NCI-H1436 treated with DMSO at 0.1 percent for 48 hours (cell line): ENCODE measurements at regions not wholly inside any gene's neighbourhood (a gene's known extent, or its start where the extent isn't known, plus 50 kb on each side); places are given as distances from the start of the nearest gene placed in this dataset.

ENCODE experiments used
- DNase-seq: peaks from one replicate; lab custom pipeline; 2025; lab: John Stamatoyannopoulos, UW

DNA sequence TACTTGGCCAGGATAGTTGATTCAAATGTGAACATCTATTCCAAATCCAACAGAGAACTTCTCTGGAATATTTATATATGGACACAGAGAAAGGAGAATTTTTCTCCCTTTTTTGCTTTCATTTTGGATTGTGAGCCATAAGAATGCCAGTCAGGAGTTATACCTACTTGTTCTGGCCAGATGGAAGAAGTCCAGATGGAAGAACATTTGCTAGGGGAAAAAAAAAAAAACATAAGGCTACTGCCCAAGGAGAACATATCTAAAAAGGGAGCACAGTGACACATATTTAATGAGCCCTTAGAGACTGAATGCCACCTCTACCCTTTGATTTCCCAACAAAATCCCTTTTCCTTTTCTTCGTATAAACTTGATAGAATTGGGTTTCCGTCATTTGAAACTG, 61.7 kb upstream of the PPP2R2B start:
- DNase-seq = no peak

DNA sequence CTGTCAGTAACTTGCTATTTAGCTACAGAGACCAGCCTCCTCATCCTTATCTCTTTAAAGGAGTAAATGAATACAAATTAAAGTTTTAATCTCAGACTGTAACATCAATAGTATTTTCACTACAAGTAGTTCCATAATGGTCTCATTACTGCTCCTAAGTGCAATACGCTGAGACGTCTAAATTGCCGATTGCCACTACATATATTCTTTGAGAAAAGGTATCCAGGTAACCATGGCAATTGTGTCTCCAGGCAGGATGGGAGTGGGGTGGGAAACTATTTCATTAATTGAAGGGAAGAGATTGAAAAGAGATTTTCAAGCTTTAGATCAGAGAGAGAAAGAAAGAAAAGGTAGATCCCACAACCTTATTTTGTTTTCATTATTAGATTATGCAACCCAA, 65.5 kb upstream of the PPP2R2B start:
- DNase-seq = no peak

DNA sequence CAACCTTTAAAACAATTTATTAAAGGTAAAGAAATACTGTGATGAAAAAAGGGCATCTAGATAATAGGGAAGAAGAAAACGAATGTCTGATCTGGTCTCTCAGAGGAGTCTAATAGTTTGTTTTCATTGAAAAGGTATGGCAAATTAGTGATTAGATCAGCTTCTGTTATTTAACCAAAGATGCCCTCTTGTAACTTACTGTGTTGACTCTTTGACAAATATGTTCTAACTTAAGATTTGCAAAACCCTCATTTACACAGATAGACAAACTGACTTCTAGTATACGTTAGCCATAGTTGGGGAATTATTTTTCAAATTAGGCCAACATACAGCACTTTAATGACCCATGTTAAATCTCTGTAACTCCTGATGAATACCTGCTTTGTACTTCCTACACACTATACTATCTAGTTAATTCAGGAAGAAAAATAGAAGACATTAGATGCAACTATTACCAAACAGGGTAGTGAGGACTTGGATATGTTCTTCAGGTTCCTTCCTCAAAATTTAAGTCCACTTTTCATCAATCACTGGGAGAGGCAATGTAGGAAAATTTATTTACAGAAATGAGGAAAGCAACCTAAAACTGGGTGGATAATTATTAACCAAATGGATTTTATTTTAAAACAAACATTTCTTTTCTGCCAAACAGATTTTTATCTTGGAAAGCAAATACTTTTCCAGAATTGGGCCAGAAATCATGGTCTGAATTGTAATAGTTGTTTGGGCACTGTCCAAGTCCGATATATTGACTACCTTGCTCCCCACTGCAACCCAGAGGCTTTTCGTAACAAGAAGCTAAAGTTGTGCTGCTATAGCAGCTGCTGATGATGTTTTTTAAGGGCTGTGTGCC, 66.4 kb upstream of the PPP2R2B start:
- no peak for DNase-seq

DNA sequence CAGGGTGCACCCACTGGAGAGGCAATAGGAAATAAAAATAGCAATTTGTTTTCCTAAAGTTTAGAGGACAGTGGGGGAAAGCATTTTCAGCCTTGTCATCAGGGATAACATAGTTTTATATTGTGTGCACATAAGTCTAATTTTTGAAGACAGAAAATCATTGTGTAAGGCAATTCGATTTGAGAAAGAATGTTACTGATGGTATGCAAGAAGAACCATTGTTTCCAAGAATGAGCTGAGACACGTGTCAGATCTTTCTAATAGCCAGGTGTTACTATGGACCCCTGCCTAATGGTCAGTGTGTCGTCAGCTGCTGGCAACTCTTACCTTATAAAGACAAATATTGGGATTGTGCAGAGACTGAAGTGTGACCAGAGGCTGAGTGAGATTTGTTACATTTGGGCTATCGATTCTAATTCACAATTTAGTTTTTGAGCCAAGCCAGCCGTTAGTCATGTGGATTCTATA, 67.1 kb upstream of the PPP2R2B start:
- no peak for DNase-seq

DNA sequence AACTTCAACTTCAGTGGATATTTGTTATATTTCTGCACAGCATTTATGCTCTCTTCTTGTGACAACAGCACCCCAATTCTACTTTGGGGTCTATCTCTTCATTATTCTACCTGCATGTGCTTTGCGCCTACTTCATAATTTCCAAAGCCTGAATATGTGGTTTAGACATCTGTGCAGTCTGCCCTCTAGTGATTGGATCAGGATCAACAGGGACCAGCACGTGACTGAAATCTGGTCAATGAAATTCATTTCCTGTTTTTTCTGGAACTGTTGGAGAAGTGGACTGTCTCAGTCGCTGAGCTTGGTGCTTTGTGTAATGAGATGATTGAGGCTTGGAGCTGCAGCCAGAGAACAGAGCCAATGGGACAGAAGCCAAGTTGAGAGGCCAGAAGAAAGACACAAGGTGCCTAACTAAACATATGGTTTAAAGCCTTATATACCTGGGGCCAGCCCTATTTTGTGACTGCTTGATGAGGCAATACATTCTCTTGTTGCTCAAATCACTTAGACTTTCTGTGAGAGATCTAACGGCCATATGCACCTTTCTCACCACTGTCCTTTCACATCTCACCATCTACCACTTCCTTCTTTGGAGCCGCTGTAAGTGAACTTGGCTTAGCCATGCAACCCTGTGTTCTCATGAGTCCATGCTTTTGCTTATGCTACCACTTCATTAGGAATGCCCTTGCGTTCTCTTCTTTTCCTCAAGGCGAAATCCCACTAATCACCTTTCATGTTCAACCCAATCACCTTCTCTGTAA, 68.8 kb upstream of the PPP2R2B start:
- no peak for DNase-seq

DNA sequence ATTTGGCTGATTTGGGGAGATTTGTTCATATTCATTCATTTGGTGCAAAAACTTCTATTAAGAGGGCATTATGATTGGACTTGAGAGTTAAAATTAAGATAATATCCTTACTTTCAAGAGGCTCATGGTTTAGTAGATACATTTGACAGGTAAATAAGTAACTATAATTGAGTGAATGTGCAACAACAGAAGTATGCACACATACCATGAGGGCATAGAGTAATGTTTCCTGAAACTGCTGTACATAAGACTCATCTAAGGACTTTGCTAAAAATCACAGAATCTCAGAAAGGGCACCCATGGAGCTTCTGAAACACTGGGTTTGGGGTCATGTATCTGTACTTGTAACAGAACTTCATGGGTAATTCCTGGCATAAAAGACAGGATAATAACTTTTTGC, 70.1 kb upstream of the PPP2R2B start:
- no peak for DNase-seq

DNA sequence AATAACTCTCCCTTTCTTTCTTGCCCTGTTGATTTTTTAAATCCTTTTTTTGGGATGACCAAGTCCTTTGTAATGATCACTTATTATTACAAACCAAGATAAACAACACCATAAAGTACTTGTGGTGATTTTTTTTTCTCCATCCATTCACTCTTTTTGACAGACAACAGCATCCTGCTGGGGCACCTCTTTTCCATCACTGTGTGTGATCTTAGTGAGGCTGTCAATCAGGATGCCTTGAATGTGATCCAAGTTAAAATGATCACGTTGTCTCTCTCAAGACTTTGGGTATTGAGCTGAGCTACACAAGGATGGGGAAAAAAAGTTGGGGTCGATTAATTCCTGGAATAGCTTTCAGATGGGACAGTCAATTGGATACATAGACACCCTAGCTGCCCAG, 73.6 kb upstream of the PPP2R2B start:
- no peak for DNase-seq

DNA sequence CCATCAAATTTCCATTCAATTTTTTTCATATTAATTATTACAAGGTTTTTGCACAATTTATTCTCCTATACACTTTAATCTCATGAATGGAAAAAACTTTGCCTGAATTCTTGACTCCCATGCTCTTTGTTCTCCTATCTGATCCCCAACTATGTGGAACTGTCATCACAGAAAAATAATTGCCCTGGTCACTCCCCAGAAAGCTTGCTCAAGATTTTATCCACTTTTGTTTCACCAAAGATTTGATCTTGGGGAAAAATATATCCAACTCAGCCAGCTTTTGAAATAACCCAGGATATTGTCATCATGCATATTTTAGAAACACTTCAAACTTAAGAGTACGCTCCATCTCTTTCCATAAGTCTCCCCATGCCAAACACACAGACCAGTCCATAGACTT, 77.7 kb upstream of the PPP2R2B start:
- DNase-seq = no peak

DNA sequence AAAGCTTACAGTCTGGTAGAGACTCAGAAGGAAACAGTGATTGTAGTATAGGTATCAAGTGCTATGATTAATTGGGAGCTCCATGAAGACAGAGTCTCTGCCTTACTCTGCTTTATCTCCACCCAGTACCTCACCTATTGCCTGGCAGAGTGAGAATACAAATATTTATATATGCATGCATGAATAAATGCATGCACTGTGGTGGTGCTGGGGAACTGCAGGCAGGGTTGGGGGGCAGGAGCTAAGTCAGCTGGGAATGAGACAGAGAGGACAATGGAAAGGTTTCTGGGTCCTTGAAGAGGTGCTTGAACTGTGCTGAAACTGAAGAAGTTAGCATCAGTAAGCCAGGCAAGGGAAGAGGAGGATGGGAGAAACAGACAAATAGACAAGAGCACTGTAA, 80.8 kb upstream of the PPP2R2B start:
- DNase-seq = no peak

DNA sequence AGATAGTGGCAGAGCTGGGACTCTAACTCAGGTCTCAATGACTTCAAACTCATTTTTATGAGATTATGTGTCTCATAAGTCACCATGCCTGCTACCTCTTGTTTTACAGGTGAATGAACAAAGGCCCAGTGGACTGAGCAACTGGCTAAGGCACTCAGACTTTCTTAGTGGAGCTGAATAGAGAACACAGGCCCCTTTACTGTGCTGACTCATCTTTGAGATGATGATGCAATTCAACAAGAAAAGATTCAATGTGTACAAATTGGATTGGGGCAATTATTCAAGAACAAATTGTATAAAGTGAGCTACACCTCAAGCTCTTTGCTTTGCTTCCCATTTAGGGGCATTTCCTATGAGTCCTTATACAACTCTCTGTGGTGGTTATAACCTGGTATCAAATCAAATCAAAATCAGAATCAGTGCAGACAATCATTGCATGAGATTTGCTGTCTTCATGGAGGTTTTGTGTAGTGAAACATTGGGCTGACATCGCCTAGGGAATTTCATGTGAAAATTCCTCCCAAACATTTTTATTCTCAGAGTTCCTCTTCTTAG, 84.3 kb upstream of the PPP2R2B start:
- peak; percentile 10 for DNase-seq

DNA sequence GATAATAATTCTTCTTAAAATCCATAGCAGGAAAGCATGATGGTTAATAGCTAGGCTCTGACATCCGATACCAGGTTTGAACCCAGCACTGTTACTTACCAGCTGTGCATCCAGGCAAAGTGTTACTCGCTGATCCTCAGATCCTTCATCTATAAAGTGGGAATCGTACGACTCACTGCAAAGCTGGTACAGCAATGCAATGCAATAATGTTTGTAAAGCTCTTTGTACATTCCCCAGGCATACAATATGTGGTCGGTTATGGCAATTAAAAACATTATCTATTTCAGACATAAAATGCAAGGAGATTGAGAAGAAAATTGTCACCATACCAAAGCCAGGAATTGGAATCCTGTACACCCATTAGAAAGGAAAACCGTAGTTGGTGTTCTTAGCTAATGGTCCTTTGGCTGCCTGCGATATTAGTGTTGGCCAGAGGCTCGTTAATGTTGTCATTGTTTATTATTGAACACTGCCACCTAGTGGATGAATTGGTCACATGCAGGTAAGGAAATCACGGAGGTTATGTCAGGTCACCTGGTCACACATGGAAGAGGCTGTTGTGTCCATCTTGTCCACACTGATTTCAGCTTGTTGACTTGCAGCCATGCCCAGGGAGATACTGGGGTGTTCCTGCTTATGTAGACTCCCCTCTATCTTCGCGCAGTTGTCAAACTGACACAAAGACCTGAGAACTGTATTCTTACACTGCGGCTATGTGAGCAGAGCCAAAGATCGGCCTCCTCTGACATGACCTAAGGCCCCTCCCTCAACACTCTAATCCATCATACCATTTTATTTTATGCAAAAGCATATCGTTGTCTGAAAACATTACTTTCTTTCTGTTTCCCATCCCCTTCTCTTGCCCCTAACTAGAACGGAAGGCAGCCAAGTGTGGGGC, 87.5 kb upstream of the PPP2R2B start:
- DNase-seq = peak; percentile 14

DNA sequence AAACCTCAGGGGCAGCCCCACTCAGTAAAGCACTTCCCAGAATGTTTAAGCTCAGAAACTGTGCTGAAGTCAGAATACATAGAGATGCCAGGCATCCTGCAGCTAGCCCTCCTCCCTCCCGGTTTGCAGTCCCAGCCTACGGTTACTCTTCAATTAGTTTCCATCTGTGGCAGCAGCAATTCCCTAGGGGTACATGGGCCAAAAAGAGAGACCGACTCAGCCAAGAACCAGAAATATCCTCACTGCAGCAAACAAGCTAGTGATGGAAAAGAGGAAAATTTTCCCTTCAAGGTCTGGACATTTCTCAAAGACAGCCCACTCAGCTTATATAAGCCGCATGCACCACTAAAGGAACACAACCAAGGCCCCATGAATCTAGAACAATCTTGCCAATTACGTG, 89.1 kb upstream of the PPP2R2B start:
- DNase-seq = no peak

DNA sequence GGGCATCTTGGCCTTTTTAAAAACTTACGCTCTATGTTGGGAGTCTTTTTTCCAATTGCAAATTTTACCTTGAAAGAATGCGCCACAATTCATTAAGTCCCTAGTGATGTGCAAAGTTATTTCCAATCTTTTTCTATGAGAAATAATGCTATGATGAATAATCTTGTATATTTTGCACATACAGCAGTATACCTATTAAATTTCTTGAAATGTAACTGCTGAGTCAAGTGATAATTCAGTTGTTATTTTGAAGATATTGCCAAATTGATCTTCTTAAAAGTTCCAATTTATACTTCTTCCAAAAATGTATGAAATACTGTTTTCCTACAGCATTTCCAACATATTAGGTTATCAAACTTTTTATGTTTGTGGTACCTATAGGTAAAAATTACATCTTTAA, 92.8 kb upstream of the PPP2R2B start:
- DNase-seq = no peak

DNA sequence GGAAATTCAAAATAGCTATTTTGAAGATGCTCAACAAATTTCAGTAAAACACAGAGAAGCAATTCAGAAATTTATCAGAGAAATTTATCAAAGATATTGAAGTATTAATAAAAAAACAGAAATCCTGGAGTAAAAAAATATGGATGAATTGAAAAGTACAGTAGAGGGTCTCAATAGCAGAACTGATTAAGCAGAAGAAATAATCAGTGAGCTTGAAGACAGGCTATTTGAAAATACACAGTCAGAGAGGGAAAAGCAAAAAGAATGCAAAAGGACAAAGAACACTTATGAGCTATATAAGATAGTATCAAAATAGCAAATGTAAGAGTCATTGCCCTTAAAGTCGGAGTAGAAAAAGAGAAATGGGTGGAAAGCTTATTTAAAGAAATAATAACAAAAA, 107.9 kb upstream of the PPP2R2B start:
- DNase-seq = no peak

DNA sequence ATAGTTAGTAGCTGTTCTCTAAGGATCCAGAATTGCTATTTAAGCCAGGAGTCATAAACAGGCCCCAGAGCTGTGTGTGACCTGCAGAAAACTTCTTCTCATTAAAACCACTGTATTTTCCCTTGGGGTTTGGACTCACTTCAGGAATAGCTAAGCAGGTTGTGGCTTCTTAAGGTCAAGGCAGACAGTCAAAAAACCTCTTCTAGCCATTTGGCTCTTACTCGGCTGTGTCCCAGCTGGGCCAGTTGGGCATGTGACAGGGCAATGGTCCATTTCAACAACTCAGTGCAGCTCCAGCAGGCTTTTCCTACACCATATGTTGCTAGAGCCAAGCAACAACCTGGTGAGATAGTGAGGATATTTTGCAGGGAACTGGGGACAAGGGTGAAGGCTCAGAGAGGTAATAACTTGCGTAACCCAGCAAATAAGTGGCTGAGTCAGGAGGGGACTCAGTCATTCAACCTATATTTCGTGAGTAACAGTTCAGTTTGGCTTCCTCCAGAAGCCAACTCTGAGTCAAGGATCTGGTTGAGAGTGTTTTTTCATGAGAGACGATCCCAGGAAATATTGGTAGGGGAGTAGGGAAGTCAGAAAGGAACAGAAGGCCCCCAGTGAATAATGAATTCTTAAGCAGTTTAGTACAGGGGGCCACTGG, 115.4 kb upstream of the PPP2R2B start:
- no peak for DNase-seq

DNA sequence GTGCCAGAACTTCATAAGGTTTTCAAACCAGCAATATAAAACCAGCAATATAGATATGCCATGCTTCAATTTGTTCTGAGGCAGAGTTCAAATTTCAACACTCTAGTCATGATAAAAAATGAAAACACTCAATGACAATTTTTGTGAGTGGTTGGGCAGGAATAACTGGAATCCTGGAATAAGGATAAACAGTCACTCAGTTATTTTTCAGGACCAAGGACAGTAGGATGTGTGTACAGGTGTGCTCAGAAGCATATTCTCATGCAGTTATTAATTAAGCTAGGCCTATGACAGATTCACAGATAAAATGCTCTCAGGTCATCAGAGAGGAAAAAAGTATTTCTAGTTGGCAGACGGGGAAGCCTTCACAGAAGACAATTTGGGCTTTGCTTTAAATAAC, 117.3 kb upstream of the PPP2R2B start:
- no peak for DNase-seq

DNA sequence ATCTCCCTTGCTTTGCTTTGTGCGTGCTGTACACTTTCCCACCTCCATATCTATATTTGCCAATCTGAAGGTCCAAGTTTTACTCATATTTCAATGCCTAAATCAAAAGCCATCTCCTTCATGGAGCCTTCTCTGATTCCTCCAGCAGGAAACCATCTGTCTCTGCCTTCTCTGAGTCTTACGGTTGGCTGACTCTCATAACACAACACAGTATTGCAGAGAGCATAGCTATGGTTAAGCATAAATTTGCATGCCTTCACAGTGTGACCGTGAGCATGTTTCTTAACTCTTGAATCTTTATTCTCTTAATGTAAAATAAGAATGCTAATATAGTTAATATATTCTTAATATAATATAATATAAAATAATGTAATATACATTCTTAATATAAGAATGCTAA, 136.8 kb upstream of the PPP2R2B start:
- DNase-seq = no peak

DNA sequence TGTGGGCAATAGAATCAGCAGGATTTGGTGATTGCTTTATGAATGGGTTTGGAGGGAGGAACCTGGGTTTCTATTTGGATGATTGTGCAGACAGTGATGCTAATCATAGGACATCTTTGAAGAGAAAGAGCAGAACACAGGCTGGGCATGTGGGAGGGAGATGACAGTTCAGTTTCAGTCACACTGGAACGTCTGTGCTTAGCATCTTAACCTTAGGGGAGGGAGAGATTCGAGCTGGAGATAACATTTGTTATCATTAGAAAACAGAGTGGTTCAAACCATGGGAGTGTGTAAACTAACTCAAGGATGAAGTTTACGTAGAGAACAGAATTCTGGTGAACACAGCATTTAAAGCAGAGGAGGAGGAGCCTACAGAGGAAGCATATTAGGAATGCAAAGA, 138.6 kb upstream of the PPP2R2B start:
- DNase-seq = no peak

DNA sequence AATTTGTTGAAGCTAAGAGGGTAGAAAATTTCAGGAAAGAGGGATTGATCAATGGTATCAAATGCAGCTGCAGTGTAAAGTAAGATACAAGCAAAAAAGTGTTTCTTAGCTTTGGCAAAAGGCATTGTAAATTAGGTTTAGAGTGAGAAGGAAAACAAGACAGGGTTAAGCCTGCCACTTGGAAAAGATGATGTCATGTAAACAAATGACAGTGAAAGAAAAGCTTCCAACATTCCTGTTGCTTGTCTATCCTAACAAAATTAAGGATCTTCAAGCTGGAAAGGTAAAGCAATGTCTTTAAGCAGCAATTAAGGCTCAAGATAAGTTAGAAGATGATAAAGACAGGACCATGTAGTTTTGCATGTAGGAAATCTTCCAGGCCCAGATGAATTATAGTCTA, 139.1 kb upstream of the PPP2R2B start:
- no peak for DNase-seq

DNA sequence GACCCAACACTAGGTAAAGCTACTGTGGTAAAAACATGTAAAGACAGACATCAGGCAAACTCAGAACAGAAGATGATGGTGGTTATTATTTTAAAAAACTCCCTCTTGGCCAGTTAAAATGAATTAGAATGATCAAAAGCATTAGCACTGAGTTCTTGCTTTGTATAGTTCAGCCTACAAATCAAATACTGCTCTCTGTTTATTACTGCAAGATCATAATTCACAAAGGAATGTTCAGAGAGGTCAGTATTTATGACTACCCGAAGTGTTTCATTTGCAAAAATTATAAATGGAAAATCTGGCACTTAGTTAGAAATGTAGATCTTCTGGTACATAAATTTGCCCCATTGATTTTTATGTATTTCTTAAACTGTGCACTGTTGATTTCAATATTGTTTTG, 140.3 kb upstream of the PPP2R2B start:
- DNase-seq = no peak

DNA sequence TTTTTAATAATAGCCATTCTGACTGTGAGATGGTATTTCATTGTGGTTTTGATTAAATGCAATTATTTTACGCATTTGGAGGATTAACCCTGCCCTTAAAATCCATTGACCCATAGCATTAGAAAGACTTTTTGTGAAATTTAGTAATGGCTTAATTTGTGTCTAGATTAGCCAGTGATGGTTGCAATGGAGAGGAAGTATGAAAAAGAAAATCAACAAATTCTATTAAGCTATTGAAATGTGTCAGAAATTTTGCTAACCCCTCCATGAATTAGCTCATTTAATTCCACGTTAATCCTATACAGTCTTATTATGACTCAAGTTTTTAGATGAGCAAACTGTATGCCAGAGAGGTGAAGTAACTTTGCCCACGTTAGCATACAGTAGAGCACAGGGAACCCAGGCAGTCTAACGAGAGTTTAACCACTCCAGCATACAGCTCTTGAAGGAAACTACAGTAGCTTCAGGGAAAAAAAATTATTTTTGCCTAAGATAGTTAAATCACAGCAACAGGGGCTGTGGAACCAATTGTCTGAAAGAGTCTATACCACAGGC, 158.2 kb upstream of the PPP2R2B start:
- DNase-seq = no peak
